B cell (primary cell): ENCODE measurements at regions not wholly inside any gene's neighbourhood (a gene's known extent, or its start where the extent isn't known, plus 50 kb on each side); places are given as distances from the start of the nearest gene placed in this dataset.

Experiments used
- EZH2 ChIP-seq: IDR thresholded peaks from 2 replicates; pipeline ENCODE4 v1.6.1; 2012; ENCODE audit warnings: borderline replicate concordance, low read depth, mild to moderate bottlenecking, moderate library complexity, low read length; ENCODE audit not compliant: insufficient read depth, poor library complexity, severe bottlenecking
- TF ChIP-seq, protein P1 (sequence below): fragments of 200-600 bp; IDR thresholded peaks from one replicate; pipeline ENCODE4 v1.8.0; 2022; ENCODE audit warnings: antibody characterized with exemption, mild to moderate bottlenecking

DNA sequence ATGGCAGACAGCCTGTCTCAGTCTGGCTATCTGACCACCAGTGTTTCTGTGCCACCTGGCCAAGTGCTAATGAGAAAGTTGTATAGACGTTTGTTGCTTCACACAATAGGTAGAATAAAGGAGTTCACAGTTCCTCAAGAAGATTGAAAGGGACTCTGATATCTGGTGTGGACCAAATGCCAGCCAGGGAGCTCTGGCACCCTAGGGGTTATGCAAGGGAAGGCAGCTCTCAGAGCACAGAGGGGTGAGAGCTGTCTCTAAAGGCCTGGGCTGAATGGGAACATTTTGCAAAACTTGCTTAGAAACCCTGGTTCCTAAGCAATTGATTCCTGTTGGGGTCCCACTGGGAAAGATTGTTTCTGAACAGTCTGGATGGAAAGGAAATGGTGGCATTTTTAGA is 553.8 kb downstream of the EPHA4 start:
- TF ChIP-seq, protein P1, sequence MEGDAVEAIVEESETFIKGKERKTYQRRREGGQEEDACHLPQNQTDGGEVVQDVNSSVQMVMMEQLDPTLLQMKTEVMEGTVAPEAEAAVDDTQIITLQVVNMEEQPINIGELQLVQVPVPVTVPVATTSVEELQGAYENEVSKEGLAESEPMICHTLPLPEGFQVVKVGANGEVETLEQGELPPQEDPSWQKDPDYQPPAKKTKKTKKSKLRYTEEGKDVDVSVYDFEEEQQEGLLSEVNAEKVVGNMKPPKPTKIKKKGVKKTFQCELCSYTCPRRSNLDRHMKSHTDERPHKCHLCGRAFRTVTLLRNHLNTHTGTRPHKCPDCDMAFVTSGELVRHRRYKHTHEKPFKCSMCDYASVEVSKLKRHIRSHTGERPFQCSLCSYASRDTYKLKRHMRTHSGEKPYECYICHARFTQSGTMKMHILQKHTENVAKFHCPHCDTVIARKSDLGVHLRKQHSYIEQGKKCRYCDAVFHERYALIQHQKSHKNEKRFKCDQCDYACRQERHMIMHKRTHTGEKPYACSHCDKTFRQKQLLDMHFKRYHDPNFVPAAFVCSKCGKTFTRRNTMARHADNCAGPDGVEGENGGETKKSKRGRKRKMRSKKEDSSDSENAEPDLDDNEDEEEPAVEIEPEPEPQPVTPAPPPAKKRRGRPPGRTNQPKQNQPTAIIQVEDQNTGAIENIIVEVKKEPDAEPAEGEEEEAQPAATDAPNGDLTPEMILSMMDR, result no peak
- TF ChIP-seq EZH2, result no peak
